NCI-H82 treated with DMSO at 0.1 percent for 48 hours (cell line): ENCODE measurements at regions not wholly inside any gene's neighbourhood (a gene's known extent, or its start where the extent isn't known, plus 50 kb on each side); places are given as distances from the start of the nearest gene placed in this dataset.
A peak's percentile ranks its signal among the peaks of the same experiment; 100 is the strongest.

ENCODE experiments used
- DNase-seq: peaks from one replicate; lab custom pipeline; 2025; ENCODE audit not compliant: unreplicated experiment; lab: John Stamatoyannopoulos, UW

DNA sequence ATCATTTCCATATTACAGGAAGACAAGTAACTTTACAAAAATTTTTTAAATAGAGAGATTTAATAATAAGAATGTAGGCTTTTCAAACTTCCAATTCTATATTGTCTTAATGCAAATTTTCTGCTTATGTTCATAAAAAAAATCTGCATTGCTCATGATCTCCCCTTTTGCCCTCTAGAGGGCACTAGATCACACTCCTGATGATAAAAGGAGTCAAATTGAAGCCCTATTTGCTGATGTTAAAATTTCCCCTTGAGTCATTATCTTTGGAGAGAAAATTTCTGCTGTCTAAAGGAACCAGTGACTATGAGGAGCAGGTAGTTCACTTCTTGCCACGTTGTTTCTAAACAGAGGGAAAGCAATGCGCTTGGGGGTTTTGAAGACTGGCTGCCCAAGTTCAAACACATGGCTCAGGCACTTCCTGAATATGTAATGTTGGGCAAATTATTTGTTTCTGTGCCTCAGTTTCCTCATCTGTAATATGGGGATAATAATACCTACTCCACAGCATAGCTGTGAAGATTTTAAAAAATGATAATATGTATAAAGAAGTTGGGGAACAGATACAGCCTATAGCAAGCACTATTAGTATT is 874.2 kb downstream of the TFAP2A start:
- no peak for DNase-seq

DNA sequence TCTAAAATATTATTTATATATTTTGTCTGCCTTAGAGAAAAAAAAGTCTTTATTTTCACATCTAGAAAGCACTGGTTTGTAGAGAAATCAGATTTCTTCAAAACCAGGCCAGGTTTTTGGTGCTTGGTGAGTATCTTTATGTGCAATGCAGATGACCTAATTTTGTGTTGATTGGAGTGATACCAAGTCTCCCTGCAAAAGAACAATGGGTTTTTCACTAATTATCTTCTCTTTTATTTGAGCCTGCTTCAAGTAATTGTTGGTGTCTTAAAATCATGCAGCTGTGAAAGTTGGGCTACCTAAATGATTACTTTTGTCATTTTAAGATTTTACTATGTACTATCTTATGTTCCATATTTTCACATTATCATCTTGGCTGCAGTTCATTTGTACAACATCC is 874.7 kb downstream of the TFAP2A start:
- DNase-seq: no peak

DNA sequence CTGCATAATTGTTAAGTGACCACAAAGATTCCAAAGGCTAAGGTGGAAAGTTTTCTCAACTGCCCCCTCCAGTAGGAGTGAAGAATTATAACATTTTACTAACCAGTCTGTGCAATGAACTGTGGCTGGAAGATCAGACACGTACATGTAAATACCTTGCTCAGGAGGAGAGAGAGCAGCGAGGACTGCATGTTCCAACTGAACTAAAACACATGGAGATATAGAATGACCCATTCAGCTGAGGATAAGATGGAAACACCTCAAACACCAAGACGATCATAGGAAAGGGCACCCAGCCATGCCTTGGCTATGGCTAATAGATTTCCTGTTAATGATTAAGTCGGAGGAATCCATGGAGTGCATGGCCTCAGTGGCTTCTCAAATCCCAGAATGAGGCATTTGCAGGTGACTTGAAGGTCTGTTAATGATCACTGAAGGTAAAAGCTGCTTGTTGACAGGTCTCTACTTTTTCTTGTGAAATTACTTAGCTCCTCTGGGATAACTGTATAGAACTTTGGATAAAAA is 875.6 kb downstream of the TFAP2A start:
- no peak for DNase-seq

- DNase-seq: no peak
Measured at GRCh38 chr6:9537381-9537780, 877.5 kb downstream of the TFAP2A start.

DNA sequence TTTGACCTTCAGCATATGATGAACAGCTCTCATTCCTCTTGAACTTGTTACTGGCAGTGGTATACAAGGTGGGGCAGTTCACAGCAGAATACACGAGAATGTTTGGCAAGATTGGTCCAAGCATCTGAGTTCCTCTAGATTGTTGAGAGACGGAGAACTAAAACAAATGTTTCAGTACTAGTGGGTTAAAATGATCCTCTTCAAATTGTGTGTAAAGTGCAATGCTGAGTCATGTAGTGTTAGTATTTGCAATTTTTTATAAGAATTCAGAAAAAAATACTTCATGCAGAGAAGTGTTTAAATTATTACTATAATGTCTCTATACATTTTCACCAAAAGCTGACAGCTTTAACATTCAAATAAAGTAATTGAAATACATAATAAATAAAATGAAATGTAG is 879.8 kb downstream of the TFAP2A start:
- DNase-seq: no peak

- DNase-seq: no peak
Measured at GRCh38 chr6:9532621-9533557, 882.0 kb downstream of the TFAP2A start.

GRCh38 chr6:9527679-9528286 is 887.1 kb downstream of the TFAP2A start:
- no peak for DNase-seq

DNA sequence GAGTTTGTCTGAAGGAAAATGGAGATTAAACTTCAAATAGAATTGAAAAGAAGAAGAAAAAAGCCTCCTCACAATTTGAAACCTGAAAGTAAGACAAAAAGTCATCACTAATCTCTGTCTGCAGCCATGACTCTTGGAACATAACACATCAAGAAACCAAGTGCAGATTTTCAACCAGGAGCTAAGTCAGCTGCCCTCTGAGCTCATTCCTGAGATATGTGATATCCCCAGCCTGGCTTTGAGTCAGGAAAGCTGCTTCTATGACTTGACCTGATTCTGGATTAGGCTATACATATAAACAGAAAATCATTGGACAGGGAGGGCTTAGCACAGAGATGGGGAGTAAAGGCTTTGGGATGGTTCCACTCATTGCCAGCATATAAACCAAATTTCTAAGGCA is 891.4 kb downstream of the TFAP2A start:
- DNase-seq: no peak

DNA sequence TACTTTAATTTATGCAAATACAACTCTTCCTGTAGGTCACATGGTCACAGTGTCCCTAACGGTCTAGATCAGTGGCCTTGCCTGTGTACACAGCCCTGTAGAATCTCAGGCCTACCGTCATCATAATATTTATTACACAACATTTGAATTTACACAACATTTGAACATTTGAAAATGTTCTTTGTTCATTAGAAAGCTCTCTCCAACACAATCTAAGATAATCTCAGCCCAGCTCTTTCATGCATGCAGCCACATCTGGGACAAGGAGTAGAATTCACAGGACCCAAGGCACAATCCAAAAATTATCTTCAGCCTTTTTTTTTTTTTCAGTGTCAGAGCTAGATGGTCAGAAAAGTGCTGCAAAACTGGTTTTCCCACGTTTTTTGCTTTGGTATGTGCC is 892.8 kb downstream of the TFAP2A start:
- DNase-seq: no peak

DNA sequence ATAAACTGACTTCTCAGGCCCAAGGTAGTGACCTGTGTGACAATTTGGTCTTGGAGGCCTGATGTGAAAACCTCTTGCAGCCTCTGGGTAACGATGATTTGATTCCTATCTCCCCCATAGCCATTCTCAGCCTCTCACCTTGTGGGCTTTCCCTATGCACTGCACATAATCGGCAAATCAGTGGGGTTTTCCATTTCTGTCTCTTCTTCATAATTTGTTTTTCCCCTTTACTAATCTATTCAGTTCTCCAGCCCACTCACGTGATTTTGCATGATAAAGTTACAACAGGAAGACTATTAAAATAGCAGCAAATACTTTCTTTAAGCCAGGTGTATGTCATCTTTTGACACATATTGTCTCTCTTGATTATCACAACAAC is 893.7 kb downstream of the TFAP2A start:
- no peak for DNase-seq

DNA sequence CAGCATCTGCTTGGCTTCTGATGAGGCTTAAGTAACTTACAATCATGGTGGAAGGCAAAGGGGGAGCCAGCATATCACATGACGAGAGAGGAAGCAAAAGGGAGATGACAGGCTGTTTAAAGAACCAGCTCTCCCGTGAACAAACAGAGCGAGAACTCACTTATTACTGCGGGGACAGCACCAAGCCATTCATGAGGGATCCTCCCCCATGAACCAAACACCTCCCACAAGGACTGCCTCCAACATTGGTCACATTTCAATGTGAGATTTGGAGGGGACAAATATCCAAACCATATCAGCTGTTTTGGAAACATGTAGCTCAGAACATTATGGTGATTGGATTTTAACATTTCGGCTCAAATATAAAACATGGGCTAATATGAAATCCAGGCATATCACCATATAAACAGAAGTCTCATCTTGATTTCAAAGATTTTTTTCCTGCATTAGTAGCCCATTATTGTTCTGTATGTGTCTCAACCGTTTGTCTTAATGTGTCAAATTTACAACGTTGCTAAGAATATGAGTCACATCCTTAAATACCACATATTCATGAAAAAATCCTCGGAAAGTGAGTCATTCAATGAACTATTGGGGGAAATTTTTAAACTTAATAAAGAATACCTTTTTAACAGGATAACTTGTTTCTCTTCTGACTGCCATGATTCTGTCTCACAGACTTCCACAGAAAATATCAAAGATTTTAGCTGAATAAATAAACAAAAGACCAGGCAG is 894.3 kb downstream of the TFAP2A start:
- no peak for DNase-seq

GRCh38 chr6:9518431-9518830 is 896.4 kb downstream of the TFAP2A start:
- no peak for DNase-seq

DNA sequence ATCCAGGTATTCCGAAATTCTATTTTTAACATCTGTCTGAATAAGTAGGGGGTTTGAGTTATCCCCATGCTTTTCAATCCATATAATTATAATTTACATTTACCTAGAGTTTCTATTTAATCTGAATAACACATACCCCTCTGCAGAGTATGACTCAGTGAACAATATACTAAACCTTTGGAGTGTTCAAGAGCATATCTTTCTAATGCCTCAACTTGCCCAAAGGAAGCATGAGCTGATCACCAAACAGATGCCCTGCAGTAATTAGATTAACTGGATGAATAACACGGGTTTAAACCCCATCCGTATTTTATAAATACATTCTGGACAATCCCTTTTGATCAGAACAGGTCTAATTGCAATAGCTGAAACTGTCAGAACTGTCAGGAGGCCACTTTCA is 897.1 kb downstream of the TFAP2A start:
- DNase-seq: peak; percentile 38

- DNase-seq: no peak
Measured at GRCh38 chr6:9515633-9516606, 899.0 kb downstream of the TFAP2A start.

DNA sequence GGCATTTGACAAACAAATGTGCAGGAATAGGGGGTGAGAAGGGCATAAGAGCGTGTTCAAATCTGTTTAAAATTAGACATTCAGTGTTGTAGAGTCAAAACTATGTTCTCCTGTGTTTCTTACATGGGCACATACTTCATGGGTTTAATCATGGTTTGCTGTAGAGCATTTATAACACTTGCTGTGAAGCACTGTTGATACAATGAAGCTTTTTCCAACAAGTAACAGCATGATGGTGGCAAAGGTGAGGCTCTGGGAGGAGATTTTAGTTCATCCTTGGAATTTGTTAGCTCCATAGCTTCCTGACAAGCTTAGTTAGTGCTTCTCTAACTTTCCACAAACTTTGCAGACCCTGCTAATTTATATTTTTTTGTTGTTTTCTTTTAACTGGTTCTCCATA is 900.7 kb downstream of the TFAP2A start:
- DNase-seq: no peak

DNA sequence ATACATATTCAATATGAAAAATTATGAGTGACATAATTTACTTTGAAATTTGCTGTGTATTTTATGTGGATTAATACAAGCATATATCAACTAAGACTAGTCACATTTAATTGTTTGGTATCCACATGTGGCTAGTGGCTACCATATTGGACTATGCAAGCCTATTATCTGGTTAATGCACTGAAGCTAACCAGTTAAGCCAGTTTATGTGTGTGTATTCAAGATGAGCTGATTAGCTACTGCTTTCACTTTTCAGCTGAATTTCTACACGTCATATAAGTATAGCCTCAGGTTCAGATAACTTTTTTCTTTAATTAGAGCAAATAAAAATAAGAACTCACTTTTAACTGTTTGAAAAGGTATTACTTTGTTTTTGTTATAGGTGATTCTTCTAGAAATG is 903.7 kb downstream of the TFAP2A start:
- peak; percentile 36 for DNase-seq

GRCh38 chr6:9507136-9507895 is 907.6 kb downstream of the TFAP2A start:
- no peak for DNase-seq

DNA sequence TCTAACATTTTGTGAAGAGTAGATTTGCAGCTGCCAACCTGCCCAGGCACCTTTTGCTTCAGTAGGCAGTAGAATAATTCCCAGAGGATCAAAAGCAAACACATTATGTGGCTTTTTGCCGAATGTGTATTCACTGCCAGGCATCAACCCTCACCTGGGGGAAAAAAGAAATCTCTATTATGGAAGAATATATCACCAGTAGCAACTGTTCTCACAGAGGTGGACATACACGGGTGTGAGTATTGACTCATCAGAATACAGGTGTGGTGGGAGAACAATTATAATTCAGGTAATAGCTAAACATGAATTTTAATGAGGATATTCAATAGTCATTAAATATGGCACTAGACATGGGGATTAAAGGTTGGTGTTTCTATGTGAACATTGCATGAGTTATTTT is 910.7 kb downstream of the TFAP2A start:
- DNase-seq: no peak

DNA sequence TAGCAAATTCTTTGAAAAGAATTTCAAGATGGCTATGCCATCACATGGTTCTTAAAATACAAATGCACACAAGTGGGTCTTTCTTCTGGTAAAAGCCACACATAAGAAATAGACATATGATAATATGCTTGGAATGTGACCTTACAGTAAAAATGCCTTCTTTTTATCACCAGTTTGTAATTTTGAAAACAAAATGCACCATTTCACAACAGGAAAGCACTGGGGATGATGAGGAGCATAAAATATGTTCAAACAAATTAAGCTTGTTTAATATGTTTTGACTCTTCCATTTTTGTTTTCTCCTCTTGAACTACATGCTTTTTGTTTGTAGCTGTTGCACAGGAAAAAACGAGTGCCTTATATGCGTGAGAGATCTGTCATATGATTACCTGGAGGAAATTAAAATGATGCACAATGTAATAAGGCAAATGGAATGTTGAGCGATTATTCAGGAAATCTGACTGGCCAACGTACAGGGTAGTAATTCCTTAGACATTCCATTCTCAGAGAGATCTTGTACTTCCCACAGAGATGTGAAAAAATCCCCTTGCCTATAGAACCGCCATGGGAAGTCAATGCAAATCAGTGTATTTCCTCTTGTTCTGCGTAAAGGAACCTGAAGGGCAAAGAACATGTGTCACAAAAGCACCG is 911.6 kb downstream of the TFAP2A start:
- no peak for DNase-seq
